H7 (cell line): ENCODE measurements at regions not wholly inside any gene's neighbourhood (a gene's known extent, or its start where the extent isn't known, plus 50 kb on each side); places are given as distances from the start of the nearest gene placed in this dataset.

Experiments
- DNase-seq: peaks from one replicate; pipeline ENCODE4 v3.0.0; 2012
- H3K27me3 ChIP-seq: 2 replicates; pipeline ENCODE4 v1.6.0; 2011; ENCODE audit warnings: mild to moderate bottlenecking, low read length; ENCODE audit not compliant: control insufficient read depth, insufficient read depth
- H3K36me3 ChIP-seq: replicated peaks from 2 replicates; pipeline ENCODE4 v1.5.1; 2011; ENCODE audit warnings: low read length; ENCODE audit not compliant: control insufficient read depth, insufficient read depth
- H3K4me3 ChIP-seq: 2 replicates; pipeline ENCODE4 v1.5.1; 2011; ENCODE audit warnings: low read depth, mild to moderate bottlenecking, control low read depth, low read length, moderate library complexity; ENCODE audit not compliant: insufficient read depth

DNA sequence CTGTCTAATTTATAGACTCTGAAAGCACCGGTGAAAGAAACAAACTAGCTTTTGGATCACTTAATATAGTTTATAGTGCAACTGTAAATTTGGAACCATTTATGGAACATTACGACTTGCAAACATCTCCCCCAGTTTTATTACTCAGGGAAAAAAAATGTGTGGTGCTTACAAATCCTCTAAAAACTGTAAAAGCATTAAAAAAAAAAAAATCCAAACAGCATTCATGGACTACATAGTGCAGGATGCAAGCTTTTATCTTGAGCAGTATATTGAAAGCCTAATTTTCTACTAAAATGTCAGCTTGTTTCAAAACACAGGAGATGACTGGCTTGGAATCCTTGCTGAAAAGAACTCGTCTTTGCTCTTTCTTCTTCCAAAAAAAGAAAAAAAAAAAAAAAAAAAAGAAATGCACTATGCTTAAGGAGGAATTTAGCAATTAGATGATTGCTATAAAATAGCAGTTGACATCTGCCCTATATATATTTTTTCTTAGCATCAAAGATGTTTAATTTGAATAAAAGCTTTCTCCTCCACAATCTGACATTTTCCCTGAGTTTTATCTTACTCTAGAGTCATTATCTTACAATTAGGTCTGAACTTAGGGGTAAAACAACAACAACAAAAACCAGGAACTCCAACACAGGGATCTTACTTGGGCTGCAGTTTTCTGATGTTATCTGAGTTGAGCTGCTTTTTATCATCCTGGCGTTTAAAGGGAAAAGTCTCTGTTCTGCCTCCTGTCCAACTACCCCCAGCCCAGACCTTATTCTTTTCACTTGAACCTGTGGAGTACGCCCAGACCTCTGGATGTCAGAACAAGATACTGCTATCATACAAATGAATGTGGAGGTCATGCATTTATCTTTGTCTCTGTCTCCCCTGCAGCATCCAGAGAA, 62.6 kb upstream of the PDZRN3 start:
- Histone ChIP-seq H3K4me3 (no peak overlapping the region), H3K27me3 (no peaks in the 10 kb centered on the region), H3K36me3 (no peaks in the 10 kb centered on the region)
- no peak for DNase-seq

DNA sequence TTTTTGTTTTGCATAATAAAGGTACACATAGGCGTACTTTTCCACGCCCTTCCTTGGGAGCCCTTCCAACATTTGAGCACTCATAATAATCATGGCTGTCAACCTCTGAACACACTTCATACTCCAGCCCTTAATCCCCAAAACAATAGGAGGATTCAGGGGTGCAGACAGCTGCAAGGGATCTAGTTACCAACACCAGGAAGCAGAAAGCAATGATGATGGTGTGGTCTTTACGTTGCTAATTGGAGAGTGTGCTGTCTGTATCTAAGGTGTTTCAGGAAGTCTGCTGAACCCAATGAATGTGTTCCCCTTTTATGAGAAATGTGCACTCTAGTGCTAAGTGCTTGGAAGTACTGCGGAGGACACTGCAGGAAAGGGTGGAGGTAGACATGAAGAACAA, 60.3 kb upstream of the PDZRN3 start:
- H3K36me3 ChIP-seq = no peaks in the 10 kb centered on the region
- no peaks in the 10 kb centered on the region for H3K27me3 ChIP-seq
- no peak overlapping the region for H3K4me3 ChIP-seq
- DNase-seq = no peak

DNA sequence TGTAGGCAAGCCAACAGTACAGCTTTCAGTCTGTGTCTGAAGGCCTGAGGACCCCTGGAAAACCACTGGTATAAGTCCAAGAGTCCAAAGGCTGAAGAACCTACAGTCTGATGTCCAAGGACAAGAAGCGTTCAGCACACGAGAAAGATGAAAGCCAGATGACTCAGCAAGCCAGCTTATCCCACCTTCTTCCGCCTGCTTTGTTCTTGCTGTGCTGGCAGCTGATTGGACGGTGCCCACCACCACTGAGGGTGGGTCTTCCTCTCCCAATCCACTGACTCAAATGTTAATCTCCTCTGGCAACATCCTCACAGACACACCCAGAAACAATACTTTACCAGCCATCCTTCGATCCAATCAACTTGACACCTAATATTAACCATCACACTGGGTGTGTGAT, 59.0 kb upstream of the PDZRN3 start:
- DNase-seq = no peak
- H3K36me3 ChIP-seq = no peaks in the 10 kb centered on the region

DNA sequence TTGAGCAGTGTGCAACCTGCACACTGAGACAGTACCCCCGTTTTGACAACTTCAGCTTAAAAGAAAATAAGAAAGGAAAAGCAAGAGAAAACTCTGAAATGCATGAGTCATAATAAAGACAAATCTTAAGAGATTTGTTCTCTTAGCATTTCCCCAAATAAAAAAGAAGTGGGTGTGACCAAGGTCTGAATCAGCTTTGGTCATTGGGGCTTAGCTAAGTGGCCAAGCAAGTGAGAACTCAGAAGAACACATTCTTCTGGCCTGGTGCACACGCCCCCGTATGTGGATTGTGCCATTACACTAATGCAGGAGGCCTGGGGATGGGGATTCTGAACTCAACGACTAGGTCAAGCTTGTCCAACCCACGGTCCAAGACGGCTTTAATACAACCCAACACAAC, 56.9 kb upstream of the PDZRN3 start:
- Histone ChIP-seq H3K36me3 (no peaks in the 10 kb centered on the region), H3K27me3 (no peaks in the 10 kb centered on the region), H3K4me3 (no peak overlapping the region)
- no peak for DNase-seq

More for the DNA sequence above, 59.0 kb upstream of the PDZRN3 start:
- Histone ChIP-seq H3K4me3 (no peak overlapping the region), H3K27me3 (no peaks in the 10 kb centered on the region)

DNA sequence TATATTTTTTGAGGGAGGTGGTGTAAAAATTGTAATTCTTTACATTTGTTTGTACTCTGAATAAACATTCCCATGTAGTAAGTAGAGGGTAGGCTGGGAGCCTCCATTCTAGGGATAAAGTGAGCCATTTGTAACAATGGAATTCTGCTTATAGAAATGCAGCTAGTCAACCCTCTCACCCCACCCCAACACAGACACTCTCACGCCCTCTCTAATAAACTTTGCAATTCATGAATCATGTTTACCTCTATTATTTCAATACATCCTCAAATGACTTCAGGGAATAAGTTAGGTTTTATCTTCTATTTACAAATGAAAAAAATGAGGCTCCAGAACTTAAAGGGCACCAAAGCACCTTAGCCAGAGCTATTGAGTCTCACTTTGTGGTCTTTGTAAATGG, 56.5 kb upstream of the PDZRN3 start:
- no peaks in the 10 kb centered on the region for H3K27me3 ChIP-seq
- no peaks in the 10 kb centered on the region for H3K36me3 ChIP-seq
- no peak overlapping the region for H3K4me3 ChIP-seq
- no peak for DNase-seq

DNA sequence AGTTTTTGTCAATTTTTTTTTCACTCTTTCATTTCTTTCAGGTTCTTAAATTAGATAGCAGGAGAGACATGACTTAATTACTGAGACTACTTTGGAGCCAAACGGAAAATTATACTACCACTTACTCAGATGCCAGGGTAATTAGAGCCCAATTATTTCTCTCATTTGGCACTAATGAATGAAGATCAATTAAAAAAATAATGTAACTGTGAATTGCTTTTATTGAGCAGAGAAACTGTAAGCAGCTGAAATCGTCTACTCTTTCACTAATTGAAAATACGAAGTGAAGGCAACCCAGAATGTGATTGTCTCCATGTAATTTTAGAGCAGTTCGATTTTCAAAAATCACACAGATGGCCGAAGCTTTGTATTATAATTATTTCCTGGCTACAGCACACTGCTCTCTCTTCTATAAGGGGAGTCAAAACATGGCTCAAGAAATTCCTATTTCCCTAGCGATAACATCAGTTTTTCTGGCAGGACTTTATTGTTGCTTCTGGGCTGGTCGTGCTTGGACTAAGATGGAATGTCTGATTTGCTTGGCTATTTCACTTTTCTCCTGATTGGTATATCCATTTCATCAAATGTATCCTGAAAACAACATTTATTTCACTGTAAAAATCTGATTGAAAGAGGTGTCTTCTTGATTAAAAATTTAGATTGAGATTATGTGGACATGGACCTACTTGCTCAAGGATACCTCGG, 55.8 kb upstream of the PDZRN3 start:
- no peaks in the 10 kb centered on the region for H3K36me3 ChIP-seq
- no peaks in the 10 kb centered on the region for H3K27me3 ChIP-seq
- no peak for DNase-seq
- H3K4me3 ChIP-seq = no peak overlapping the region

DNA sequence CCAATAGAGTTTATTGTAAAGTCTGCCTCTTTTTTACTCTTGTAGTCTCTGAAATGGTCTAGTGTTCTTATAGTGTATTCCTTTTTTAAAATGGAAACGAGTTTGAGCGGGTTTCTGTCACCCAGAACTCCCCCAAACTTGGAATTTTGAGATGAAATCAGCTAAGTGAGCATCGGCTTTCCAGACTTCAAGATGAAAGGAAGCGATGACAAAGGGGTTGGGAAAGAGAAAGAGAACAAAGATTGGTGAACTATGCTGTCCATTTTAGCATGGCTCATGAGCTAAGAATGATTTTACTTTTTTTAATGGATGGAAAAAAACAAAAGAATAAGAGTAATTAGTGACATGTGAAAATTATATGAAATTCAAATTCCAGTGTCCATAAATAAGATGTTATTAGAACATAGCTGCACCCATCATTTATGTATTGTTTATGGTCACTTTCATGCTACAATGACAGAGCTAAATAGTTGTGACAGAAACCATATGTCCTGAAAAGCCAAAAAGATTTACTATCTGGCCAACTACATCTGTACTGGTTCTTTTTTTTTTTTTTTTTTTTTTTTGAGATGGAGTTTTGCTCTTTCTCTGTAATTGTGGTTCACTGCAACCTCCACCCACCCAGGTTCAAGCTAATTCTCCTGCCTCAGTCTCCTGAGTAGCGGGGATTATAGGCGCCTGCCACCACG, 52.7 kb upstream of the PDZRN3 start:
- Histone ChIP-seq H3K36me3 (no peaks in the 10 kb centered on the region), H3K4me3 (no peak overlapping the region), H3K27me3 (no peaks in the 10 kb centered on the region)
- no peak for DNase-seq
